Right lobe of liver (tissue), 4 donors: ENCODE measurements at regions not wholly inside any gene's neighbourhood (a gene's known extent, or its start where the extent isn't known, plus 50 kb on each side); places are given as distances from the start of the nearest gene placed in this dataset.

ENCODE experiments used
- POLR2A ChIP-seq: fragments of 450-650 bp; IDR thresholded peaks from one replicate; pipeline ENCODE4 v1.6.1; 2017; ENCODE audit warnings: antibody characterized with exemption, mild to moderate bottlenecking
- TF ChIP-seq, protein P1 (sequence below), 4 donors: fragments of 200-600 bp in 3 of 4; fragments of 450-650 bp in 1 of 4; IDR thresholded peaks; one replicate each; pipeline versions ENCODE4 v1.5.1 to v1.8.0; 2016 to 2022; ENCODE audit warnings: antibody characterized with exemption in 4 of 4, mild to moderate bottlenecking in 2 of 4
- donor health status: DM: no; HTN: no; CAD: no.
- donor health status: DM: no; HTN: no; CAD: no.
- donor health status: DM: no; HTN: yes; CAD: no.

DNA sequence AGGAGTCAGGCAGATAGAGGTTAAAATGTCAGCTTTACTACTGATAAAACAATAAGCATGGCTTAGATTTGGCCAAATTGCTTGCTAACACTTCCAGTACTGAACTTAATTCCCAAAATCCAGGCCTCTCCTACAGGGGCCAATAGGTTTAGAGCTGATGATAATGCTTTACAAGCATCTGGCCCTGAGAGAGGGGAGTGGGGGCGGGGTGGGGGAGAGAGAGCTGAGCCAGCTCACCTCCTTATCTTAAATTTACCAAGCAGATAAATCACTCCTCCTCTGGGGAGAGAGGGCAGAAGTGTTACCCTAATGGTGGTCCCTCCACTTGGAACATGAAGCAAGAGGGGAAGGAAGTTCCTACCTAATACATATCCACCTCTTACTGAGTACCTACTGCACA, 182.2 kb upstream of the CRY1 start:
- TF ChIP-seq, protein P1, sequence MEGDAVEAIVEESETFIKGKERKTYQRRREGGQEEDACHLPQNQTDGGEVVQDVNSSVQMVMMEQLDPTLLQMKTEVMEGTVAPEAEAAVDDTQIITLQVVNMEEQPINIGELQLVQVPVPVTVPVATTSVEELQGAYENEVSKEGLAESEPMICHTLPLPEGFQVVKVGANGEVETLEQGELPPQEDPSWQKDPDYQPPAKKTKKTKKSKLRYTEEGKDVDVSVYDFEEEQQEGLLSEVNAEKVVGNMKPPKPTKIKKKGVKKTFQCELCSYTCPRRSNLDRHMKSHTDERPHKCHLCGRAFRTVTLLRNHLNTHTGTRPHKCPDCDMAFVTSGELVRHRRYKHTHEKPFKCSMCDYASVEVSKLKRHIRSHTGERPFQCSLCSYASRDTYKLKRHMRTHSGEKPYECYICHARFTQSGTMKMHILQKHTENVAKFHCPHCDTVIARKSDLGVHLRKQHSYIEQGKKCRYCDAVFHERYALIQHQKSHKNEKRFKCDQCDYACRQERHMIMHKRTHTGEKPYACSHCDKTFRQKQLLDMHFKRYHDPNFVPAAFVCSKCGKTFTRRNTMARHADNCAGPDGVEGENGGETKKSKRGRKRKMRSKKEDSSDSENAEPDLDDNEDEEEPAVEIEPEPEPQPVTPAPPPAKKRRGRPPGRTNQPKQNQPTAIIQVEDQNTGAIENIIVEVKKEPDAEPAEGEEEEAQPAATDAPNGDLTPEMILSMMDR (IDR thresholded peaks at IDR 0.05) = no peak
- TF ChIP-seq POLR2A = no peak
